Activated naive CD4-positive, alpha-beta T cell treated with anti-CD3 and anti-CD28 coated beads for 36 hours (primary cell): ENCODE measurements at regions not wholly inside any gene's neighbourhood (a gene's known extent, or its start where the extent isn't known, plus 50 kb on each side); places are given as distances from the start of the nearest gene placed in this dataset.

ENCODE experiments used
- CTCF ChIA-PET: fragments of 350-600 bp; sonication (Branson Sonifier 250); formaldehyde crosslinking; loops from one replicate; lab custom pipeline; 2021; ENCODE audit warnings: antibody characterized with exemption; lab: Charles Lee
- DNase-seq: peaks from one replicate; pipeline ENCODE4 v3.0.0-alpha.2; 2020
- H3K27ac Mint-ChIP-seq: one replicate; pipeline ENCODE4 v1.8.0; 2021; ENCODE audit warnings: mild to moderate bottlenecking, mixed read lengths
- H3K27me3 Mint-ChIP-seq: one replicate; pipeline ENCODE4 v1.8.0; 2021; ENCODE audit warnings: low read depth, mixed read lengths
- H3K36me3 Mint-ChIP-seq: one replicate; pipeline ENCODE4 v1.8.0; 2021; ENCODE audit warnings: low read depth, mixed read lengths
- H3K4me1 Mint-ChIP-seq: one replicate; pipeline ENCODE4 v1.8.0; 2021; ENCODE audit warnings: low read depth, mixed read lengths
- H3K4me3 Mint-ChIP-seq: one replicate; pipeline ENCODE4 v1.8.0; 2021; ENCODE audit warnings: mild to moderate bottlenecking, moderate library complexity, mixed read lengths
- H3K9me3 Mint-ChIP-seq: one replicate; pipeline ENCODE4 v1.8.0; 2021; ENCODE audit warnings: mixed read lengths
- intact Hi-C: fragments of 100-400 bp; cut with micrococcal nuclease; formaldehyde crosslinking; loops from one replicate; pipeline ENCODE4 v1.15.1; 2023

DNA sequence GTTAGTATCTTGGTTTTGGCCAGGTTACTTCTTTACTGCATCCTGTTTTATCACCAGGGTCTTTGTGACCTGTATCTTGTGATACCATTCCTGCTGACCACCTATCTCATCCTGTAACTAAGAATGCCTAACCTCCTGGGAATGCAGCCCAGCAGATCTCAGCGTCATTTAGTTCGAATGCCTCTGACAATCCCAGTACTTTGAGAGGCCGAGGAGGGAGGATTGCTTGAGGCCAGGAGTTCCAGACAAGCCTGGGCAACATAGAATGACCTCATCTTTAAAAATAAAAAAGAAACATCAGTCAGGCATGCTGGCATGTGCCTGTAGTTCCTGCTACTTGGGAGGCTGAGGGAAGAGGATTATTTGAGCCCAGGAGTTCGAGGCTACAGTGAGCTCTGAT lies 206.5 kb downstream of the SUDS3 start:
- CTCF ChIA-PET, result interaction anchor here (0.7 kb wide), 1 partner anchor 308 kb away, joined by 3 read pairs; no protein-coding TSS in a partner anchor
- DNase-seq, result no peak
- H3K4me1 Mint-ChIP-seq, result no peaks in the 10 kb centered on the region
- no peaks in the 10 kb centered on the region for H3K36me3 Mint-ChIP-seq
- H3K4me3 Mint-ChIP-seq, result no peak overlapping the region
- H3K27ac Mint-ChIP-seq, result no peak overlapping the region
- peaks cover 4% of the 10 kb centered on the region for H3K9me3 Mint-ChIP-seq
- intact Hi-C loops, result no loop called here
- peaks cover 9% of the 10 kb centered on the region for H3K27me3 Mint-ChIP-seq

DNA sequence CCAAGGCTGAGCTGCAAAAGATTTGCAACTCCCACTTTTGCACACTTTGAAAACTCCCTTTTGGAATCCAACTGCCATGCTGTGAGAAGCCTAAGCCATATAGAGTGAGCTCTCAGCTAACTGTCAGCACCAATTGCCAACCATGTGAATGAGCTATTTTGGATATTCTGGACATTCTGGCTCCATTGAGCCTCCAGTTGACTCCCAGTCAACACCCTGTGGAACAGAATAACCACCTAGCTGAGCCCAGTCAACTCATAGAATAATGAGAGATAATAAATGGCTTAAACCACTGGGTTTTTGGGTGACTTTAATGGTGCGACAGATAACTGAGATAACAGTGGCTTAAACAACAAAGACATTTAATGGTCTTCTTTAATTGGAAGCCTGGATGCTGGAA lies 210.1 kb downstream of the SUDS3 start:
- Mint-ChIP-seq H3K27me3 (peaks cover 9% of the 10 kb centered on the region), H3K9me3 (peaks cover 4% of the 10 kb centered on the region), H3K27ac (no peak overlapping the region), H3K36me3 (no peaks in the 10 kb centered on the region), H3K4me1 (no peaks in the 10 kb centered on the region), H3K4me3 (no peak overlapping the region)
- CTCF ChIA-PET, result no interaction called here
- DNase-seq, result no peak
- intact Hi-C loops, result no loop called here

DNA sequence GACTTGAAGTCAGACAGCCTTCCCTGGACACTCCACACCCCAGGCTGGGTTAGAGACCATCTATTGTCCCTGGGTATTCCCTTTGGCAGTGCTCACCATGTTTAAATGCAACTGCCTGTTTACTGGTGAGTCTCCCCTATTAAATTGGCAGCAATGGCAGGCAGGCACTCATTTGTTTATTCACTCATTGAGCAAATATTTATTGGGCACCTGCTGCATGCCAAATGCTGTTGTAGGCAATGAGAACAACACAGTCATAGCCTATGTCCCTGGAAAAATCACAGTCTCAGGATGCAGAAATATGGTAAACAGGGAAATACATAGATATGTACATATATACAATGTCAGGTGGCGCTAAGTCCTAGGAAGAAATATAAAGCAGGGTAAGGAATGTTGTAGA lies 212.8 kb downstream of the SUDS3 start:
- CTCF ChIA-PET, result no interaction called here
- DNase-seq, result no peak
- intact Hi-C loops, result no loop called here
- Mint-ChIP-seq H3K9me3 (peaks cover 6% of the 10 kb centered on the region), H3K27ac (no peak overlapping the region), H3K4me1 (no peaks in the 10 kb centered on the region), H3K4me3 (no peak overlapping the region), H3K36me3 (no peaks in the 10 kb centered on the region), H3K27me3 (no peaks in the 10 kb centered on the region)

DNA sequence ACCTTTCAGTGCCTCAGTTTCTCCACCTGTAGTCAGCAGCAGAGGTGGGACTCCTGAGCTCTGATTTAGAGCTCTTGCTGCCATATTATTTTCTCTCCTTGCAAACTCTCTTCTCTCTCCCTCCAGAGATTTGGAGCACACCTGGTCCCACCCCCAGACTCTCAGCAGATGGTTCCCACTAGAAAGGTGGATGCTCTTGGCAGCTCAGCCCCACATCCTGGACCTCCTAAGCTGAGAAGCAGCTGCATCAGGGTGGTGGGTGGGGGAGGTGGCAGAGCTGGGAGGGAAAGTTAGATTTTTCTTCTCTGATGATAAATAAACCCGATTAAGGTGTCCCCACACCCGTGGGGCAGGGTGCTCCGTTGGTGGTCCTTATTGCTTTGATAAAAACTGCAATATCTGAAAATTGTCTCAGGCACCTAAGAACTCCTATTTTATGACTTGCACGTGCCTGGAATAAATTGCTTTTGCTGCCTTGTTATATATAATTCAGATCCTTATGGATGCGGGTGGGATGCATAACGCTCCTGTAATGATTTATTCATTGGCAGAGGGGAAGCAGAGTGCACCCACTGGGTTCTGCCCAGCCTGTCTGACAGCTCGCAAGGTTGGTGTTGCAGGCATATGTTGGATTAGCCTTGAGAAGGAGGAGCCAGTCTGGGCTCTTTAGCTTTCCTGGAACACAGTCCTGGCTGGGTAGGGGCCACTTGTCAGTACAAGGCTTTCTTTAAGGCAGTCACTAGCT lies 214.2 kb downstream of the SUDS3 start:
- Mint-ChIP-seq H3K27me3 (no peaks in the 10 kb centered on the region), H3K36me3 (no peaks in the 10 kb centered on the region), H3K4me1 (no peaks in the 10 kb centered on the region), H3K4me3 (no peak overlapping the region), H3K9me3 (peaks cover 6% of the 10 kb centered on the region), H3K27ac (no peak overlapping the region)
- CTCF ChIA-PET, result no interaction called here
- intact Hi-C loops, result no loop called here
- no peak for DNase-seq

DNA sequence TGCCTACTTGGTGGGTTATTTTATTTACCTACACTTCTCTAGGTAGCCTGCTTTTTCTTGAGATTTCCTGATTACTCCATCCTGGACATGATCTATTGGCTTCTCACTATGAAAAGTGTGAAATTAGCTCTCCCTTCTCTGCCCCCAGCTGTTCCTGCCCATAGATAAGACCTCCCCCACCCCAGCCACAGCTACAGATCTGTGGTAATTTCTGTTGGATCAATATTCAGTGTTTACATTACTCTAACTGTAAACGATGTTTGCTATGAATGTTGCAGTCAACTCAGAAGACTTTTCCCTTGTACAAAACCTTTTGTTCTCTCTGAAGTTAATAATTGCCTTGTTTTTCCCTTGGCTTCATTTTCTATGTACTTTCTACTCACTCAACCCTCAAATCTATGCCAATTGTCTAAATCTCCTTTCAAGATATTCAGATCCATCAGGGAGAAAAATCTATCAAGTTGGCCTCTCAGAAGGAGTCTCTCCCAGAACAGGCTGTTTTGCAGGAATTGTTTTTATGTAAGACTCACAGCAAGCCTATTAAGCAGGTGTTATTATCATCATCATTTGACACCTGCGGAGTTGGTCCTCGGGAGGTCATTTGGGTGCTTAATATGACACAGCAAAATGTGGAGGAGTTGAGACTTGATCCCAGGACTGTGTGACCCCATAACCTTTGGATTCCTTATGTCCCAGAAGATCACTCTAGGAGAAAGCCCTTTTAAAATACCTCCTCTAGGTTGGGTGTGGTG lies 227.4 kb downstream of the SUDS3 start:
- Mint-ChIP-seq H3K4me3 (no peak overlapping the region), H3K27ac (no peak overlapping the region)
- intact Hi-C loops, result no loop called here

DNA sequence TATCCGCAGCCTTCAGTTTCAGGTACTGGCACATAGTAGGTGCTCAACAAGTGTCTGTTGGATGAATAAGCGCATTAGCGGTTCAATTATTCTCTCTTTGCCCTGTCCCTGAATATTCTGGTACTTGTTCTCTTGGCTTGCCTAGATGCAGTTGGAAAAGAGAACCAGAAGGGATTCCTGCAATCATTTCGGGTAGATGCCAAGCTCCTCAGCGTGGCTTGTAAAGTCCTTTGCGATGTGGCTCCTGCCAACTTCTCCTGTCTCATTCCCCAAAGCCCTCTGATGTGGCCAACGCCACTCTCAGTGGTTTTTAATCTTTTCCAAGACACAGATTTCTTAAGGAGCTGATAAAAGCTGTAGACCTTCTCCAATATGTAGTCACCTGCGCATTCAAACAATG lies 230.3 kb downstream of the SUDS3 start:
- Mint-ChIP-seq H3K36me3 (no peaks in the 10 kb centered on the region), H3K4me3 (no peak overlapping the region), H3K27ac (no peak overlapping the region), H3K4me1 (no peaks in the 10 kb centered on the region), H3K9me3 (peaks cover 2% of the 10 kb centered on the region), H3K27me3 (peaks cover 5% of the 10 kb centered on the region)
- CTCF ChIA-PET, result no interaction called here
- intact Hi-C loops, result no loop called here
- no peak for DNase-seq

More for the DNA sequence above, 227.4 kb downstream of the SUDS3 start:
- DNase-seq, result no peak
- Mint-ChIP-seq H3K9me3 (peaks cover 2% of the 10 kb centered on the region), H3K4me1 (no peaks in the 10 kb centered on the region), H3K36me3 (no peaks in the 10 kb centered on the region), H3K27me3 (peaks cover 2% of the 10 kb centered on the region)
- CTCF ChIA-PET, result interaction anchor here (0.7 kb wide), 1 partner anchor 291 kb away, joined by 3 read pairs; no protein-coding TSS in a partner anchor

DNA sequence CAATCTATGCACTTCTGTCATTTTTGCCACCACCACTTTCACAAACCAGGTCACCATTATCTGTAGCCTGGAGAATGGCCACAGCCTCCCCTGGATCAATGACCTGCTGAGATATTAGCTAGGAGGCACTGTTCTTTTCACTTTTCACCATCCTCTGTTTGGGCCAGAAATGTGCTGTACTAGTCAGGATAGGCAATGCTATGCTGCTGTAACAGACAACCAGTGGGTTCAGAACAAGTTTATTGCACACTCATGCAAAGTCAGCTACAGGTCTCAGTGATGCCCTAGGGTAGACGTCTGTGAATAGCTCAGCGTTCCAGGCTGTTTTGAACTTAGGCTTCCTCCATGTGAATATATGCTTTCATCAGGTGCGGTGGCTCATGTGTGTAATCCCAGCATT lies 231.5 kb downstream of the SUDS3 start:
- Mint-ChIP-seq H3K9me3 (peaks cover 2% of the 10 kb centered on the region), H3K27ac (no peak overlapping the region), H3K4me3 (no peak overlapping the region), H3K4me1 (no peaks in the 10 kb centered on the region), H3K36me3 (no peaks in the 10 kb centered on the region), H3K27me3 (peaks cover 5% of the 10 kb centered on the region)
- CTCF ChIA-PET, result no interaction called here
- intact Hi-C loops, result no loop called here
- no peak for DNase-seq

DNA sequence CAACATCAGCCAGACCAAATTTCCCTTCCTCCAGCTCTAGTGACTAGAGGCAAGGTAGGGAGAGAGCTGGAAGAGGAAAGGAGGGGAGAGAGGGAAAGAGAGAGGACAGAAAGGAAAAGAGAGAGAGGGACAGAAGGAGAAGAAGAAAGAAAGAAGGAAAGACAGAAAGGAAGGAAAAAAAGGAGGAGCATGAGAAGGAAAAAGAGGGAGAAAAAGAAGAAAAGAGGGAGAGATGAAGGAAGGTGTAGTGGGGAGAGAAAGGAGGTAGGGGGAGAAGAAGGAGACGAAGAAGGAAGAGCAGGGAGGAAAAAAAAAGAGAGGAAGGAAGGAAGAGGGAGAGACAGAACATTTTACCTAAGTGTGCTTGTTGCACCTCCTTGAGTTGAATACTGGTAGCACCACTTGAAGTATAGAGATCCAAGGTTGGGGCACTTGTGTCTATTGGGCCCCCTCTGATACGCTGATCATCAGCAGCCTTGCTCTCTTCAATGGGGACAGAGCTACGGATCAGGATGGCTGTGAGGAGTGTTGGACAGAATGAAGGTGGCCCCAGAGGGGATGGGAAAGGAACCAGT lies 232.5 kb downstream of the SUDS3 start:
- intact Hi-C loops, result no loop called here
- peaks cover 5% of the 10 kb centered on the region for H3K9me3 Mint-ChIP-seq
- H3K36me3 Mint-ChIP-seq, result no peaks in the 10 kb centered on the region
- DNase-seq, result no peak
- CTCF ChIA-PET, result no interaction called here
- H3K4me3 Mint-ChIP-seq, result no peak overlapping the region
- H3K27ac Mint-ChIP-seq, result no peak overlapping the region
- peaks cover 5% of the 10 kb centered on the region for H3K27me3 Mint-ChIP-seq
- no peaks in the 10 kb centered on the region for H3K4me1 Mint-ChIP-seq

DNA sequence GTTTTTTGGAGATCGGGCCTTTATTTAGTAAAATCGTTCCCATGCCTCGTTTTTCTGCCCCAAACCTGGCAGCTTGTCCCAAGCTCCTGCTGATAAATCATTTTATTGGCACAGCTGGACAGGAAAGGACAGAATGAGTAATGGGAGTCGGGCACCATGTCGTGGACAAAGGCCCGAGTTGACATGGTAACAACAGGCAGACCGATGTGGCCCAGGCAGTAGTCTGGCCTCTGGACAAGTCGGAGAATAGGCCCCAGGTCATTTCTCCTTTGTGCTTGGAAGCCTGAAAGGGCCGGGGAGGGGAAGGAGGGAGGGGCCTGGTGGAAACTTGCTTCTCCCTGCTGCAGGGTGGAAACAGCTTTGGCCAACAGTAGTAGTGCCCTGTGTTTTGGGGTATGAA lies 234.9 kb downstream of the SUDS3 start:
- no peak overlapping the region for H3K4me3 Mint-ChIP-seq
- H3K4me1 Mint-ChIP-seq, result no peaks in the 10 kb centered on the region
- peaks cover 5% of the 10 kb centered on the region for H3K27me3 Mint-ChIP-seq
- no peak for DNase-seq
- intact Hi-C loops, result no loop called here
- H3K36me3 Mint-ChIP-seq, result no peaks in the 10 kb centered on the region
- H3K27ac Mint-ChIP-seq, result no peak overlapping the region
- H3K9me3 Mint-ChIP-seq, result peaks cover 7% of the 10 kb centered on the region
- CTCF ChIA-PET, result no interaction called here

DNA sequence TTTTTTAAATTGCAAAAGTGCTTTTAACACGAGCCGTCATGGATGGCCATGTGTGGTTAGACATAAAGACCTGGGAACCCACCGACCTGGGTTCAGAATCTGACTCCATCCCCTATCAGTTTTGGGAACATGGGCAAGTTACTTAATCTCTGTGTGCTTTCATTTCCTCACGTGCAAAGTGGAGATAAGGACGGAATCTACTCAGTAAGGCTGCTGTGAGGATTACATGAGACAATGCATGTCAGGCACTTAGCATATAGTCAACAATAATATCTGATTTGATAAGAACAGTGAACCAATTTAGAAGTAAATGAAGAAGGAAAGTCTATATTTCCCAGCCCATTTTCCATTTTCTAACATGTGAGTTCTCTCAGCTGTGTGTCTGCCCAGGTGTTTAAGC lies 235.4 kb downstream of the SUDS3 start:
- DNase-seq, result no peak
- peaks cover 7% of the 10 kb centered on the region for H3K9me3 Mint-ChIP-seq
- no peaks in the 10 kb centered on the region for H3K4me1 Mint-ChIP-seq
- no peaks in the 10 kb centered on the region for H3K36me3 Mint-ChIP-seq
- peaks cover 5% of the 10 kb centered on the region for H3K27me3 Mint-ChIP-seq
- CTCF ChIA-PET, result no interaction called here
- no peak overlapping the region for H3K27ac Mint-ChIP-seq
- intact Hi-C loops, result no loop called here
- H3K4me3 Mint-ChIP-seq, result no peak overlapping the region

DNA sequence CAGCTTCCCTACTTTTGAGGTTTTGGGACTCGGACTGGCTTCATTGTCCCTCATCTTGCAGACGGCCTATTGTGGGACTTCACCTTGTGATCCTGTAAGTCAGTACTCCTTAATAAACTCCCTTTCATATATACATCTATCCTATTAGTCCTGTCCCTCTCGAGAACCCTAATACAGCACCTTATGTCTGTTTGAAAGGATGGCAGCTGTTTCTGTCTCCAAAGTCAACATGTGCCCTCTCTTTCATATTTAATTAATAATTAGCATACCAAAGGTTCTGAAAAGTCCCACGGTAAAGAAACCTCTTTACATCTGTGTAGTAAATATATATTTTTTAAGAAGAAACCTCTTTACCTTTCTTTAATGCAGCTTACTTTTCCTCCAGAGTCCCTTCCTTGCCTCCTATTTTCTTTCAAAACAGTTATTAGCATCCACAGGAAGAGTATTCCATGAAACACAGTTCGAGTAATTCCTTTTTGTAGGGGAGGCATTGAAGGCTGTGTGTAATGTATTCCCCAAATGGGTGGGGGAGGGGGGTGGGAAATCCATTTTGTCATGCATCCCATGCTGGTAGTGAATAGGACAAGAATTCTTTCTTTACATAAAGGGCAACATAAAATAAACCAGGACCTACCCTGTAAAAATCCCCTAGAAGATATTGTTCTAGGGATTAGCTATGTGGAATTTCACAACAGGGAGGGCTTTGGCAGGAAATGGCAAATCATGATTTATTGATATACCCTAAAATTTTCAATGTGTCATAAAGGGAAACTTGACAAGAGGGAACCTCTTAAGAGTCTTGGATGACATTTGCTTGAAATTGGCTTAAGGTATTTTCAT lies 241.5 kb downstream of the SUDS3 start:
- no peak overlapping the region for H3K4me3 Mint-ChIP-seq
- intact Hi-C loops, result no loop called here

DNA sequence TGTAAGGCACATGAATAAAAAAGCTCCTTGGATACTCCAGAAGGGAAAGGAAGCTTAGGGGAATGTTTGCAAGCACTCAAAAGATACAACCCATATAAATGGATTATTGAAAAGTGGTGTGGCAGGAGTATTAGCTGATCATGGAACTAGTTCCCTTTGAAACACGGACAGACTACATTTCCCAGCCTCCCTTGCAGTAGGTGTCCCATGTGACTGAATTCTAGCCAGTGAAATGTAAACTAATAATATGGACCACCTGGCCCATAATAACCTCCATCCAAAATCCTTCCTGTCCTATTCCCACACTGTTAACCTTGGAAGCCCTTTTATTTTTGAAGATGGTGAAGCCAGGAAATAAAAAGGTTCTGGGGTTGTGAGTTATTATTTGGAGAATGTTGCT lies 242.3 kb downstream of the SUDS3 start:
- peaks cover 2% of the 10 kb centered on the region for H3K9me3 Mint-ChIP-seq
- H3K4me1 Mint-ChIP-seq, result no peaks in the 10 kb centered on the region
- intact Hi-C loops, result no loop called here
- peaks cover 3% of the 10 kb centered on the region for H3K27me3 Mint-ChIP-seq
- H3K27ac Mint-ChIP-seq, result no peak overlapping the region
- DNase-seq, result no peak
- CTCF ChIA-PET, result no interaction called here
- H3K4me3 Mint-ChIP-seq, result no peak overlapping the region
- H3K36me3 Mint-ChIP-seq, result no peaks in the 10 kb centered on the region

More for the DNA sequence above, 241.5 kb downstream of the SUDS3 start:
- Mint-ChIP-seq H3K27me3 (peaks cover 3% of the 10 kb centered on the region), H3K27ac (no peak overlapping the region), H3K36me3 (no peaks in the 10 kb centered on the region), H3K4me1 (no peaks in the 10 kb centered on the region), H3K9me3 (peaks cover 5% of the 10 kb centered on the region)
- CTCF ChIA-PET, result no interaction called here
- DNase-seq, result no peak
